DMS 273 (cell line): ENCODE measurements at regions not wholly inside any gene's neighbourhood (a gene's known extent, or its start where the extent isn't known, plus 50 kb on each side); places are given as distances from the start of the nearest gene placed in this dataset.
"Not testable (repeated sequence)": the region's sequence is repeated elsewhere in the genome, so short reads cannot be mapped to it uniquely, and the experiment has no call there.

Experiments
- DNase-seq: peaks from one replicate; lab custom pipeline; 2025; ENCODE audit not compliant: unreplicated experiment; lab: John Stamatoyannopoulos, UW

GRCh38 chr2:150215041-150215440 lies 272.4 kb downstream of the RND3 start:
- DNase-seq, result no peak

- DNase-seq, result no peak
Measured at GRCh38 chr2:150214626-150215025, 272.8 kb downstream of the RND3 start.

- peak; percentile 57 for DNase-seq
Measured at GRCh38 chr2:150212722-150213171, 274.7 kb downstream of the RND3 start.

- DNase-seq, result no peak
Measured at GRCh38 chr2:150211164-150211631, 276.3 kb downstream of the RND3 start.

- DNase-seq, result no peak
Measured at GRCh38 chr2:150209746-150210145, 277.7 kb downstream of the RND3 start.

- no peak for DNase-seq
Measured at GRCh38 chr2:150208689-150209088, 278.8 kb downstream of the RND3 start.

- DNase-seq, result no peak
Measured at GRCh38 chr2:150207979-150208378, 279.5 kb downstream of the RND3 start.

GRCh38 chr2:150204451-150204850 lies 283.0 kb downstream of the RND3 start:
- no peak for DNase-seq

- DNase-seq, result not testable (repeated sequence)
Measured at GRCh38 chr2:150194816-150195215, 292.7 kb downstream of the RND3 start.

GRCh38 chr2:150192701-150193100 lies 294.8 kb downstream of the RND3 start:
- DNase-seq, result no peak

GRCh38 chr2:150191349-150191748 lies 296.1 kb downstream of the RND3 start:
- no peak for DNase-seq

- DNase-seq, result no peak
Measured at GRCh38 chr2:150190546-150190945, 296.9 kb downstream of the RND3 start.

- DNase-seq, result no peak
Measured at GRCh38 chr2:150188800-150189199, 298.7 kb downstream of the RND3 start.

GRCh38 chr2:150188177-150188576 lies 299.3 kb downstream of the RND3 start:
- DNase-seq, result no peak

GRCh38 chr2:150182566-150183235 lies 304.8 kb downstream of the RND3 start:
- no peak for DNase-seq

GRCh38 chr2:150178591-150178990 lies 308.9 kb downstream of the RND3 start:
- no peak for DNase-seq

GRCh38 chr2:150174971-150175421 lies 312.5 kb downstream of the RND3 start:
- DNase-seq, result no peak

- no peak for DNase-seq
Measured at GRCh38 chr2:150174056-150174805, 313.2 kb downstream of the RND3 start.

GRCh38 chr2:150171065-150171548 lies 316.4 kb downstream of the RND3 start:
- no peak for DNase-seq

GRCh38 chr2:150169237-150169629 lies 318.2 kb downstream of the RND3 start:
- no peak for DNase-seq

- no peak for DNase-seq
Measured at GRCh38 chr2:150168595-150169236, 318.8 kb downstream of the RND3 start.

- no peak for DNase-seq
Measured at GRCh38 chr2:150167711-150168110, 319.8 kb downstream of the RND3 start.
